Ascending aorta (tissue), 2 donors: ENCODE measurements at regions not wholly inside any gene's neighbourhood (a gene's known extent, or its start where the extent isn't known, plus 50 kb on each side); places are given as distances from the start of the nearest gene placed in this dataset.
"Not testable (repeated sequence)": the region's sequence is repeated elsewhere in the genome, so short reads cannot be mapped to it uniquely, and the experiment has no call there.

ENCODE experiments used
- DNase-seq, 2 donors: peaks; one replicate each; pipeline ENCODE4 v3.0.0-alpha.2; 2019; ENCODE audit warnings: low spot score in 2 of 2
- H3K27ac ChIP-seq, 2 donors: fragments of 200-600 bp; sonication (generic); one replicate each; pipeline ENCODE4 v1.5.1; 2016 to 2017; ENCODE audit warnings: mild to moderate bottlenecking in 1 of 2
- H3K27me3 ChIP-seq: fragments of 200-600 bp; sonication (generic); one replicate; pipeline ENCODE4 v1.5.1; 2017
- H3K36me3 ChIP-seq, 2 donors: fragments of 200-600 bp; sonication (generic); one replicate each; pipeline ENCODE4 v1.5.1; 2016
- H3K4me1 ChIP-seq, 2 donors: fragments of 200-600 bp; sonication (generic); one replicate each; pipeline ENCODE4 v1.5.1; 2016 to 2017; ENCODE audit warnings: mild to moderate bottlenecking in 1 of 2
- H3K4me3 ChIP-seq, 2 donors: fragments of 200-600 bp; sonication (generic); one replicate each; pipeline ENCODE4 v1.5.1; 2016 to 2017; ENCODE audit warnings: mild to moderate bottlenecking in 1 of 2
- H3K9me3 ChIP-seq, 2 donors: fragments of 200-600 bp; sonication (generic); one replicate each; pipeline ENCODE4 v1.5.1; 2016
- intact Hi-C: fragments of 100-400 bp; cut with DNase I; formaldehyde crosslinking; loops from one replicate; pipeline ENCODE4 v1.15.1; 2023
- TF ChIP-seq, protein P1 (sequence below), 3 experiments: fragments of 200-600 bp in 2 of 3; fragments of 450-650 bp in 1 of 3; sonication (generic) in 2 of 3; IDR thresholded peaks; one replicate each; pipeline ENCODE4 v1.5.1; 2016 to 2019; ENCODE audit warnings: antibody characterized with exemption in 3 of 3, mild to moderate bottlenecking in 1 of 3, moderate library complexity in 1 of 3

DNA sequence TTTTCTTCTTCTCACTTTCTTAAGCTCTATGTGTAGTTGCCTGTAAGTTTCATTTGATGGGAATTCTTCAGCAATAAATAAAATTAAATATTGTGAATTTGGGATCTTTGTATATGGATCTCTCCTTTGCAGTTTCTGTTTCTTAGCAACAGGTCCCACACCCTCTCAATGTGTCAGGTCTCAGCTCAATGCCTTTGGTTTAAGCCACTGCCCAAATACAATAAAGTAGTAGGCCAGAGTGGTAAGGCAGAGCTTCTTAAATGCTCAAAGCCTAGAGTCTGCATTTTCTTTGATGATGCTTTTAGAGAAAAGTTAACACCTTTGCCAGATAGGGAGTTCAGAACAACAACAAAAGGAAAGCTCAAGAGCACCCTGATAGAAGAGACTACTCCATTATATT is 343.7 kb downstream of the NSUN3 start:
- Histone ChIP-seq H3K27me3 (no peaks in the 10 kb centered on the region), H3K4me3 (no peak overlapping the region), H3K36me3 (no peaks in the 10 kb centered on the region), H3K9me3 (no peaks in the 10 kb centered on the region), H3K27ac (no peak overlapping the region), H3K4me1 (no peaks in the 10 kb centered on the region)
- TF ChIP-seq, protein P1, sequence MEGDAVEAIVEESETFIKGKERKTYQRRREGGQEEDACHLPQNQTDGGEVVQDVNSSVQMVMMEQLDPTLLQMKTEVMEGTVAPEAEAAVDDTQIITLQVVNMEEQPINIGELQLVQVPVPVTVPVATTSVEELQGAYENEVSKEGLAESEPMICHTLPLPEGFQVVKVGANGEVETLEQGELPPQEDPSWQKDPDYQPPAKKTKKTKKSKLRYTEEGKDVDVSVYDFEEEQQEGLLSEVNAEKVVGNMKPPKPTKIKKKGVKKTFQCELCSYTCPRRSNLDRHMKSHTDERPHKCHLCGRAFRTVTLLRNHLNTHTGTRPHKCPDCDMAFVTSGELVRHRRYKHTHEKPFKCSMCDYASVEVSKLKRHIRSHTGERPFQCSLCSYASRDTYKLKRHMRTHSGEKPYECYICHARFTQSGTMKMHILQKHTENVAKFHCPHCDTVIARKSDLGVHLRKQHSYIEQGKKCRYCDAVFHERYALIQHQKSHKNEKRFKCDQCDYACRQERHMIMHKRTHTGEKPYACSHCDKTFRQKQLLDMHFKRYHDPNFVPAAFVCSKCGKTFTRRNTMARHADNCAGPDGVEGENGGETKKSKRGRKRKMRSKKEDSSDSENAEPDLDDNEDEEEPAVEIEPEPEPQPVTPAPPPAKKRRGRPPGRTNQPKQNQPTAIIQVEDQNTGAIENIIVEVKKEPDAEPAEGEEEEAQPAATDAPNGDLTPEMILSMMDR (IDR thresholded peaks at IDR 0.05) = no peak
- intact Hi-C loops = no loop called here
- DNase-seq = no peak

DNA sequence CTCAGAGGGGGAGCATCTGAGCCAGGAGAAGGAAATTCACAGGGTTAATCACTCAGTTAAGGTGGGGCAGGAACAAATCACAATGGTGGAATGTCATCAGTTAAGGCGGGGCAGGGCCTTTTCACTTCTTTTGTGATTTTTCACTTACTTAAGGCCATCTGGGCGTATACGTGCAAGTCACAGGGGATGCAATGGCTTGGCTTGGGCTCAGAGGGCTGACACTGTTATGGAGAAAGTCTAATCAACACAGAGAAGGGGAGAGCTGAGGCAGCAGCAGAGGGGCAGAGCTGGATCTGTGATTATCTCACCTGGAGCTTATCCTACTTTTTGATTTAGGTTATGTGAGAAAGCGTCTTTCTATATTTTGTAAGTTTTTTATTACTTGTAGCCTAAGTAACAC is 350.1 kb downstream of the NSUN3 start:
- H3K4me1 ChIP-seq, H3K36me3 ChIP-seq, H3K9me3 ChIP-seq, intact Hi-C loops, DNase-seq, H3K27ac ChIP-seq, H3K4me3 ChIP-seq, H3K27me3 ChIP-seq: not testable (repeated sequence)

DNA sequence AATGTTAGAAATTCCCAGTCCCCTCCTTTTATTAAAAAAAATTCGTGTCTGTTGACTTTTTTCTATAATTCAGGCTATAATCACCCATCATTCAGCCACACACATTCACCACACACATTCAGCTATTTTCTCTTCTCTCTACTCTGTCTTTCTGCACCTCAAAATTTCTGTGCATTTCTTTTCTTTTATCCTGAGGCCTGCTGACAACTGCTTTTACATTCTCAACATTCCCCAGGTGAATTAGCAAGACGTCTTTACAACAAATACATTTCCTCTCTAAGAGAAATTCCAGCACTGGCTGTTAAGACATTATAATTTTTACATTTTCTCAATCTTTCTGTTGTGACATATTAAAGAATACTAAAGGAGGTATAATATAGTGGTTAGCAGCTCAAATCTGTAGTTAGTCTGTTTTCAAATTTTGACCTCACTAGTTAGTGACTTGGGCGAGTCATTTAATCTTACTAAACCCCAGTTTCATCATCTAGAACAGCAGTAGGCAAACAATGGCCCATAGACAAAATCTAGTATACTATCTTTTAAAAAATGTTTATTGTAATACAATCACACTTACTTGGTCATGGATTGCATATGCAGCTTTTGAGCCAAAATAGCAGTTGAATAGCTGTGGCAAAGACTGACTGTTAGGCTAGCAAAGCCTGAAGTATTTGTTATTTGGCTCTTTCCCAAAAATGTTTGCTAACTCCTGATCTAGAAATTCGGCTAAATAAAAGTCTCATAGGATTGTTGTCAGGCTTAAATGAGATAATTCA is 350.7 kb downstream of the NSUN3 start:
- intact Hi-C loops = no loop called here
- Histone ChIP-seq H3K4me3 (no peak overlapping the region), H3K9me3 (no peaks in the 10 kb centered on the region), H3K4me1 (no peaks in the 10 kb centered on the region), H3K27ac (no peak overlapping the region), H3K27me3 (no peaks in the 10 kb centered on the region), H3K36me3 (no peaks in the 10 kb centered on the region)
- TF ChIP-seq, protein P1 (IDR thresholded peaks at IDR 0.05) = no peak
- no peak for DNase-seq

DNA sequence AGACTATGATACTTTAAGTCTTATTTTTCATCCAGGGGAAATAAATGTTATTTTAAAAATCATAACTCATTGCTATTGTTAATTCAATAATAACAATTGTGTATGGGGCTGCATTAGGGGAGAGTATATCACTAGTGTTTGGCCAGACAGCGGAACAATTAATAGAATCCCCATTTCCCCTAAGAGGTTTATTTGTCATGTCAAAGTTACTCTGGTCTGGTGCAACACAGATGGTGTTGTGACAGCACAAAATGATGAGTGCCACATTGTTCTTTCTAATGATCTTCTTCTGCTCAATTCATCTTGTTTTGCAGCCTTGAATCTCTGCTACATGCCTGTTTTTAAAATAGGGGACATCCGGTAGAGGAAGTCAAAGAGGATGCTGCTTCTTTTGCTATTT is 351.6 kb downstream of the NSUN3 start:
- intact Hi-C loops = no loop called here
- no peaks in the 10 kb centered on the region for H3K27me3 ChIP-seq
- DNase-seq = no peak

DNA sequence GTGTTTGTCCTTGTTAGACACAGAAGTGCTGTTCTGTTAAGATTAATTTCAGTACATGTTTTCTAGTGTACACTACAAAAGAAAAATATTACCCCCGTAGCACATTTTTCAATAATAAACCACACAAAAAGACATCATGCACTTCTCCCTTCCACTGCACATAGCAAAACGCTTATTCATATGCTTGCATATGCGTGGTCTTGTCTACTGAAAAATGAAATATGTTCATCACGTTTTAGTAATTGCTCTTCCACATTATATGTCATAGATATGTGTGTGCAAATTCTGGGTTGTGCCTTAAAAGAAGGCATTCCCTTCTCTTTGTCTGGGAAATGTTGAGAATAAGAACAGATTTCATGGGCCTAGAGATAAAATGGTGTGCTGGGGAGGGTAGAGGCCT is 353.9 kb downstream of the NSUN3 start:
- DNase-seq = no peak
- TF ChIP-seq, protein P1 (IDR thresholded peaks at IDR 0.05) = no peak
- Histone ChIP-seq H3K9me3 (peaks cover 0 to 4% of the 10 kb centered on the region in 2 donors), H3K27me3 (no peaks in the 10 kb centered on the region), H3K27ac (no peak overlapping the region), H3K4me1 (no peaks in the 10 kb centered on the region), H3K36me3 (no peaks in the 10 kb centered on the region), H3K4me3 (no peak overlapping the region)
- intact Hi-C loops = no loop called here

More for the DNA sequence above, 351.6 kb downstream of the NSUN3 start:
- TF ChIP-seq, protein P1 (IDR thresholded peaks at IDR 0.05) = no peak
- no peaks in the 10 kb centered on the region for H3K4me1 ChIP-seq
- H3K27ac ChIP-seq = no peak overlapping the region
- no peaks in the 10 kb centered on the region for H3K36me3 ChIP-seq
- H3K9me3 ChIP-seq = no peaks in the 10 kb centered on the region
- no peak overlapping the region for H3K4me3 ChIP-seq

DNA sequence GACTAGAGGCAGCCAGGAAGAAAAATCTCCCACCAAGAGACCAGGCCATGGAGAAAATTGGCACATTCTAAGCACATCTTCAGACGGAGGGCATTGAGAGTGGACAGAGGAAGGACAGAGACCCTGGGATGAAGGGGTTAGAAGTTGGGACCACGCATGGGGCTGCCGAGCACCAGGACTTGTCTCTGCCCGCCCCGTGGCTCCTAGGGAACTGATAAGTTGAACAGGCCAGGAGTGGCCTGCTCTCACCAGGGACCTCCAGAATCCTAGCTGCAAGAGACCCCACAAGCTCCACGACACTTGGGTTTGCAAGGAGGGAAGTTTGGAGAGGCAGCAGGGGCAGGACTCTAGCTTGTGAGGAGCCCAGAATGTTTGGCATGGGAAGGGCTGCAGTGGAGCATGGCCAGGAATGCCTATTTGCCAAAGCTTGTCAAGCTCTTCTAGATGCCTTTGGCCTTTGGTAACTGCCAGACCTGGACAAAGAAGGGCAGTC is 355.1 kb downstream of the NSUN3 start:
- intact Hi-C loops = no loop called here
- H3K9me3 ChIP-seq = peaks cover 0 to 4% of the 10 kb centered on the region in 2 donors
- H3K27me3 ChIP-seq = no peaks in the 10 kb centered on the region
- H3K27ac ChIP-seq = no peak overlapping the region
- no peak overlapping the region for H3K4me3 ChIP-seq
- H3K36me3 ChIP-seq = no peaks in the 10 kb centered on the region
- H3K4me1 ChIP-seq = no peaks in the 10 kb centered on the region
- DNase-seq = no peak
- TF ChIP-seq, protein P1 (IDR thresholded peaks at IDR 0.05) = no peak
